Neural progenitor cell (in vitro differentiated cells): ENCODE measurements at regions not wholly inside any gene's neighbourhood (a gene's known extent, or its start where the extent isn't known, plus 50 kb on each side); places are given as distances from the start of the nearest gene placed in this dataset.

ENCODE experiments used
- DNase-seq: peaks from one replicate; pipeline ENCODE4 v3.0.0-alpha.2; 2016; ENCODE audit warnings: low spot score
- H2AFZ ChIP-seq: fragments of 200-600 bp; sonication (generic); replicated peaks from 2 replicates; pipeline ENCODE4 v1.6.1; 2016; ENCODE audit warnings: antibody characterized with exemption
- H3F3A ChIP-seq: fragments of 200-600 bp; sonication (generic); 2 replicates; pipeline ENCODE4 v1.6.1; 2016; ENCODE audit warnings: antibody characterized with exemption, low read depth
- H3K27ac ChIP-seq: fragments of 200-600 bp; sonication (generic); 2 replicates; pipeline ENCODE4 v1.5.1; 2016; ENCODE audit warnings: mild to moderate bottlenecking
- H3K27me3 ChIP-seq: fragments of 200-600 bp; sonication (generic); 2 replicates; pipeline ENCODE4 v1.6.1; 2016; ENCODE audit warnings: mild to moderate bottlenecking, moderate library complexity
- H3K36me3 ChIP-seq: fragments of 200-600 bp; sonication (generic); 2 replicates; pipeline ENCODE4 v1.5.1; 2016
- H3K4me1 ChIP-seq: fragments of 200-600 bp; sonication (generic); 2 replicates; pipeline ENCODE4 v1.6.1; 2016; ENCODE audit warnings: mixed run types
- H3K4me2 ChIP-seq: fragments of 200-600 bp; sonication (generic); 2 replicates; pipeline ENCODE4 v1.6.1; 2016
- H3K4me3 ChIP-seq: fragments of 200-600 bp; sonication (generic); 2 replicates; pipeline ENCODE4 v1.5.1; 2016
- H3K79me2 ChIP-seq: fragments of 200-600 bp; sonication (generic); 2 replicates; pipeline ENCODE4 v1.6.1; 2016; ENCODE audit warnings: low read depth
- H3K9ac ChIP-seq: fragments of 200-600 bp; sonication (generic); 2 replicates; pipeline ENCODE4 v1.6.1; 2016
- H3K9me3 ChIP-seq: fragments of 200-600 bp; sonication (generic); 2 replicates; pipeline ENCODE4 v1.5.1; 2016; ENCODE audit warnings: low read depth
- H4K20me1 ChIP-seq: fragments of 200-600 bp; sonication (generic); 2 replicates; pipeline ENCODE4 v1.6.1; 2016; ENCODE audit warnings: low read depth
- H3K27ac Mint-ChIP-seq: 3 replicates; pipeline ENCODE4 v1.8.0; 2021; ENCODE audit warnings: mixed read lengths
- H3K27me3 Mint-ChIP-seq: 2 replicates; pipeline ENCODE4 v1.8.0; 2022; ENCODE audit warnings: low read depth, mild to moderate bottlenecking, inconsistent platforms, moderate library complexity, mixed read lengths; ENCODE audit not compliant: insufficient read depth
- H3K36me3 Mint-ChIP-seq: 3 replicates; pipeline ENCODE4 v1.8.0; 2021; ENCODE audit warnings: mixed read lengths
- H3K4me1 Mint-ChIP-seq: 3 replicates; pipeline ENCODE4 v1.8.0; 2021; ENCODE audit warnings: mixed read lengths
- H3K4me3 Mint-ChIP-seq: 3 replicates; pipeline ENCODE4 v1.8.0; 2021; ENCODE audit warnings: mild to moderate bottlenecking, moderate library complexity, mixed read lengths
- H3K9me3 Mint-ChIP-seq: 3 replicates; pipeline ENCODE4 v1.8.0; 2020; ENCODE audit warnings: mixed read lengths
- EZH2 ChIP-seq: fragments of 200-600 bp; sonication (generic); IDR thresholded peaks from 2 replicates; pipeline ENCODE4 v1.6.1; 2017; ENCODE audit warnings: antibody characterized with exemption, mild to moderate bottlenecking, moderate library complexity
- EZH2phosphoT487 ChIP-seq: fragments of 200-600 bp; sonication (generic); IDR thresholded peaks from 2 replicates; pipeline ENCODE4 v1.6.1; 2017; ENCODE audit warnings: antibody characterized with exemption
- TF ChIP-seq, protein P1 (sequence below): fragments of 200-600 bp; sonication (generic); IDR thresholded peaks from 2 replicates; pipeline ENCODE4 v1.5.1; 2017; ENCODE audit warnings: antibody characterized with exemption, mild to moderate bottlenecking

DNA sequence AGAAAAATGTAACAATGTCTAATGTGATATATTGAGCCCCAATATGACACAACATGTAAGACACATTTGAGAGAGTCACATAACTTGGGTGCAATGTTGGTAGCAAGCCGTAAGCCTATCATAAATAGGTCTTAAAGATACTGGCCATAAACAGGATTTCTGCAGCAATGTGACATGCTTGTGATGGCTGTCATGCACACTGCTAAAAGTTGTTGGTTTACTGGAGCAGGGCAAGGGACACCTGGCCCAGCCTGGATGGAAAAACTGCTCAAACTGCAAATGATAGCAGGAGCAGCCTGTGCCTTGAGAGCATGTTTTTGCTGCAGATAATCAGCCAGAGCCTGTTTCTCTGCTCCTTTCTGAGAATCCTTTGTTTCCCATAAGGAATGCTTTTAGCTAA lies 136.7 kb upstream of the ZNF91 start:
- no peak overlapping the region for H3K4me3 ChIP-seq
- no peaks in the 10 kb centered on the region for H3K4me1 ChIP-seq
- H3K79me2 ChIP-seq = no peaks in the 10 kb centered on the region
- Mint-ChIP-seq H3K36me3 (no peaks in the 10 kb centered on the region), H3K9me3 (peaks cover 46% of the 10 kb centered on the region), H3K4me1 (no peaks in the 10 kb centered on the region), H3K27me3 (no peaks in the 10 kb centered on the region), H3K4me3 (no peak overlapping the region), H3K27ac (no peak overlapping the region)
- no peak for TF ChIP-seq EZH2phosphoT487
- TF ChIP-seq, protein P1, sequence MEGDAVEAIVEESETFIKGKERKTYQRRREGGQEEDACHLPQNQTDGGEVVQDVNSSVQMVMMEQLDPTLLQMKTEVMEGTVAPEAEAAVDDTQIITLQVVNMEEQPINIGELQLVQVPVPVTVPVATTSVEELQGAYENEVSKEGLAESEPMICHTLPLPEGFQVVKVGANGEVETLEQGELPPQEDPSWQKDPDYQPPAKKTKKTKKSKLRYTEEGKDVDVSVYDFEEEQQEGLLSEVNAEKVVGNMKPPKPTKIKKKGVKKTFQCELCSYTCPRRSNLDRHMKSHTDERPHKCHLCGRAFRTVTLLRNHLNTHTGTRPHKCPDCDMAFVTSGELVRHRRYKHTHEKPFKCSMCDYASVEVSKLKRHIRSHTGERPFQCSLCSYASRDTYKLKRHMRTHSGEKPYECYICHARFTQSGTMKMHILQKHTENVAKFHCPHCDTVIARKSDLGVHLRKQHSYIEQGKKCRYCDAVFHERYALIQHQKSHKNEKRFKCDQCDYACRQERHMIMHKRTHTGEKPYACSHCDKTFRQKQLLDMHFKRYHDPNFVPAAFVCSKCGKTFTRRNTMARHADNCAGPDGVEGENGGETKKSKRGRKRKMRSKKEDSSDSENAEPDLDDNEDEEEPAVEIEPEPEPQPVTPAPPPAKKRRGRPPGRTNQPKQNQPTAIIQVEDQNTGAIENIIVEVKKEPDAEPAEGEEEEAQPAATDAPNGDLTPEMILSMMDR = no peak
- no peak for TF ChIP-seq EZH2
- H3K27ac ChIP-seq = no peak overlapping the region
- no peaks in the 10 kb centered on the region for H3K27me3 ChIP-seq
- no peaks in the 10 kb centered on the region for H4K20me1 ChIP-seq
- H2AFZ ChIP-seq = no peak overlapping the region
- H3K9ac ChIP-seq = no peak overlapping the region
- no peak overlapping the region for H3K4me2 ChIP-seq
- peaks cover 3% of the 10 kb centered on the region for H3K9me3 ChIP-seq
- H3K36me3 ChIP-seq = no peaks in the 10 kb centered on the region
- H3F3A ChIP-seq = no peaks in the 10 kb centered on the region
- no peak for DNase-seq

DNA sequence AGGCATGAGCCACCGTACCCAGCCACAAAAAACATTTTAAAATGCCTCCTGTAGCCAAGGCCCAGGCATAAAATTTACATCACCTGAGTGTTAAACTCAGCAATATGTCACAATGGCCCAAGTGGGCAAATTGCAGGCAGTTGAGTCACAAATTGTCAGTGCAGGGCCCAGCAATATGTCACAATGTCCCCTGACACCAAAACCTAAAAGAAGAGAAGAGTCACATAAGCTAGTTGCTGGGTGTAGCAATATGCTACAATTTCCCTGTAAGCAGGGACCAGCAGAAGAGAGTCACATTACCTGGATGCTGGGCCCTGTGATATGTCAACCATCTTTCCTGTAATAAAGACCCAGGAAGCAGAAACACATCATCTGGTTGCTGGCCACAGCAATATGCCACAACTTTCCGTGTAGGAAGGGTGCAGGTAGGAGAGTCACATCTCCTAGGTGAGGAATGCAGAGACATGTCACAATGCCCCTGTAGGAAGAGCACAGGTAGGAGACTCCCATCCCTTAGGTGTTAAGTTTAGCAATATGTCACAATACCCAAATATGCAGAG lies 136.0 kb upstream of the ZNF91 start:
- DNase-seq = no peak
- Histone ChIP-seq H3K36me3 (no peaks in the 10 kb centered on the region), H3K4me1 (no peaks in the 10 kb centered on the region), H4K20me1 (no peaks in the 10 kb centered on the region), H3F3A (no peaks in the 10 kb centered on the region), H3K27me3 (no peaks in the 10 kb centered on the region), H3K27ac (no peak overlapping the region), H3K79me2 (no peaks in the 10 kb centered on the region), H3K4me3 (no peak overlapping the region), H3K4me2 (no peak overlapping the region), H3K9me3 (peaks cover 3% of the 10 kb centered on the region), H2AFZ (no peak overlapping the region), H3K9ac (no peak overlapping the region)
- no peak overlapping the region for H3K27ac Mint-ChIP-seq
- peaks cover 43% of the 10 kb centered on the region for H3K9me3 Mint-ChIP-seq
- no peaks in the 10 kb centered on the region for H3K27me3 Mint-ChIP-seq
- no peaks in the 10 kb centered on the region for H3K36me3 Mint-ChIP-seq
- TF ChIP-seq EZH2phosphoT487 (no peak), EZH2 (no peak)
- TF ChIP-seq, protein P1 = no peak
- no peaks in the 10 kb centered on the region for H3K4me1 Mint-ChIP-seq
- H3K4me3 Mint-ChIP-seq = no peak overlapping the region

DNA sequence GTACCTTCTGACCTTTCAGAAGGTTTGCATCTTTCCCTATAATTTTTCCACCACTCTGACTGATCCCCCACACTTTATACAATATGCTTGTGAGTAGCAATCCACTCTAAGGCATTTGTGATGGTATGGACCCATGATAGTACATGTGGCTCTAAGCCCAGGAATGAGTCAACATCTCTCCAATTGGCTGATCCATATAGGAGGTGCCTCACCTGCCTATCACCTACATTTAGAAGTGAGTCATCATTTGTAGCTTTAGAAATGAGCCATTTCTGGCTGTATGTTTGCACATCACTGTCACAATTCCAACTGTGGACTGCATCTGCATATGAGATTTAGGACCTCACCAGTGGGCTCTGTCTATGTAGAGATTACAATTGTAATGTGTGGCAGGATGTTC lies 133.1 kb upstream of the ZNF91 start:
- no peaks in the 10 kb centered on the region for H3F3A ChIP-seq
- H3K9me3 Mint-ChIP-seq = peaks cover 46% of the 10 kb centered on the region
- H3K27me3 Mint-ChIP-seq = no peaks in the 10 kb centered on the region

More for the DNA sequence above, 133.1 kb upstream of the ZNF91 start:
- Mint-ChIP-seq H3K4me3 (no peak overlapping the region), H3K4me1 (no peaks in the 10 kb centered on the region), H3K36me3 (no peaks in the 10 kb centered on the region), H3K27ac (no peak overlapping the region)
- Histone ChIP-seq H2AFZ (no peak overlapping the region), H3K36me3 (no peaks in the 10 kb centered on the region), H3K4me3 (no peak overlapping the region), H3K4me1 (no peaks in the 10 kb centered on the region), H3K79me2 (no peaks in the 10 kb centered on the region), H4K20me1 (no peaks in the 10 kb centered on the region), H3K9me3 (peaks cover 3% of the 10 kb centered on the region), H3K27ac (no peak overlapping the region), H3K9ac (no peak overlapping the region), H3K4me2 (no peak overlapping the region), H3K27me3 (no peaks in the 10 kb centered on the region)
- TF ChIP-seq, protein P1 = no peak
- TF ChIP-seq EZH2phosphoT487 = no peak
- no peak for TF ChIP-seq EZH2
- DNase-seq = no peak
